ENCODE measurements at regions not wholly inside any gene's neighbourhood (a gene's known extent, or its start where the extent isn't known, plus 50 kb on each side); places are given as distances from the start of the nearest gene placed in this dataset.

DNA sequence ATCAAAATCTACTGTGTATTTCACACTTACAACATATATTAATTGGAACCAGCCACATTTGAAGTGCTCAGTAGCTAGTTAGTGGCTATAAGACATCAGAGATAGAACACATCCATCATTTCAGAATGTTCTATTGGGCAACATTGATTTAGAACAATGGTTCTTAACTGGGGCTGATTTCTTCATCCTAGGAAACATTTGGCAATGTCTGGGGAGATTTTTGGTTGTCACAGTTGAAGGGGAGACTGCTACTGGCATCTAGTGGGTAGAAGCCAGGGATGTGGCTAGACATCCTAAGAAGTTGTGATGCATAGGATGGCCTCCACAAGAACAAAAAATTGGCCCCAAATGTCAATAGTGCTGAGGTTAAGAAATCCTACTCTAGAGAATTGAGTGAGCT is 132.5 kb downstream of the OLIG3 start:
- H3K4me3 ChIP-seq (ENCODE audit: low read length) = no peak overlapping the region
- no peak for DNase-seq (ENCODE audit: low read depth, low spot score)

DNA sequence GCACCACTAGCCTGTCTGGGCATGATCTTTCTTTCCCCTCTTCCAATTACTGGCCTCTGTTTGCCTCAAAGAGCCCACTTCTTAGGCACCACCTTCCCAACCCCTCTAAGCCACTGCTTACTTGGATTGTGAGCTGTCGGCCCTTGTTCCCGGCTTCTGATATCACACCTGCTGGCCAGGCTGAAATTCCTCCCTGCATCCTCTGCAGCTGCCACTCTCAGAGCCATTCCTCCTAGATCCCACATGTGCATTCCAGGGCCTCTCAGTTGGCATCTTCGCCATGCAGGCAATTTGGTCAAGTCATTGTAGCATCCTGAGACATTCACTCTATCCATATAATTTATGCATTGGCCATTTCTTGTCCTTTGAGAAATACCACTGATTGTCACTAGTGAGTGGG is 135.9 kb downstream of the OLIG3 start:
- DNase-seq (ENCODE audit: low read depth, low spot score) = no peak
- no peak overlapping the region for H3K4me3 ChIP-seq (ENCODE audit: low read length)

DNA sequence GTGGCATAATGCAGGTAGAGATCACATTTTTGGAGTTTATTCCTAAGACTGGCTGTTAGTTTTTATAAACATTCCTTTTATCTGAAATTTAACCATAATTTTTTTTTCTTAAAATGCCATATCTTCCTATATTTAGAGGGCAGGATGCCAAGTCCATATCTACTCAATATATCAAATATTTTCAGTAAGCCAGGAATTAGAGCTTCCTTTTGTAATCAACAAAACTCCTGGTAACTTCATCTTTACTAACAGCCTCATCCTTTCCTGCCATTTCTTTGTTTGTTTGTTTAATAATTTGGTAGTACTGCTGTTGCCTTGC is 136.3 kb downstream of the OLIG3 start:
- DNase-seq (ENCODE audit: low read depth, low spot score) = no peak

DNA sequence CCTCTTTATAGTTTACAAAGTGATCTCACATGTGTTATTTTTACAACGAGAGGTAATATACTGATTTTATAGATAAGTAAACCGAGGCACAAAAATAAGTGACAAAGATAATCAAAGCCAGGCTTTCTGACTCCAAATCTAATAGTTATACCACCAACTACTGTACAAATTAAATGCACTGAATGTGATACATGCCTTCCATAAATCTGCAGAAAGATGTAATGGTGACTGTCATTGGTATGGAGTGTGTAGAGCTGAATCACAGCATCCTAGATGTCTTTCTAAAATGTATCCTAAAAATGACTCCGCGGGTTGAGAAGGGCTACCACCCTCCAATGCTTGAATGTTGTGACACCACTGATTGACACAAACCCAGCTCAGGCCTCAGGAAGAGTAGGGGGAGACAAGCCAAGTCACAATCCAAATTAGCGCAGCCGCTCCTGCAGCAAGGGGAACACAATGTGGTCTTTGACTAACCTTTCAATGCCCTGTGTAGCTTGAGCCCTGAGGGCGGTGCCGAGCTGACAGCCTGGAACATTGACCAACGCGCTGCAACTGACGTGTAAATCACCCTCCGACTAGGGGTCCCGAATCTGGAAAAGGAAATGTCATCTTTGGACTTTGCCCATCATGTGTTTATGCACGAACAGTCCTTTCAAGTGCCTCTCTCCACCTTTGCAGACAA is 136.8 kb downstream of the OLIG3 start:
- H3K4me3 ChIP-seq (ENCODE audit: low read length) = no peak overlapping the region
- DNase-seq (ENCODE audit: low read depth, low spot score) = no peak

More for the DNA sequence above, 136.3 kb downstream of the OLIG3 start:
- no peak overlapping the region for H3K4me3 ChIP-seq (ENCODE audit: low read length)

DNA sequence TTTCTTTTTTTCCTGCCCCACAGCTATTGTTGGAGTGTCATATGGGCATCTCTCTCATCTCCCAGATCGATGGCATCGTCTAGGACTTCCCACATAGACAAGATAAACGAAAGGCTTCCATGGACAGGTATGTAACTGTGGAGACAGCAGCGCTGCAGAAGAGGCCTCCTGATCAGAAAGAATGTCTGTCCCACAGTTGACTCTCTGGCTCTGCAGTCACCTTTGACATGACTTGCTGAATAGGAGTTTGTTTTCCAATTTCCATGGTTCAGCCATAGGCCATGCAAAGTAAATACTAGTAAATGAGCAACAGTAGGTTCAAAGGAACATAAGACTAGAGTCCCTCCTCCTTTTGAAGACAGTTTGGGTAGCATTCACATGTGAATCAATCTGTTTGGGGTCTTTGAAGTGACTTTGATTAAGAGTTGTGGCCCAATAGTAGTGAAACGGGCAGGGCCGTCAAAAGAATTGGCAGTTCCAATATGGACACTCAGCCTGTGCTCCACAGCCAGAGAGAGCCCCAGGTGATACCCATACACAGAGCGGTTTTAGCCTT is 134.7 kb upstream of the IFNGR1 start:
- no peak overlapping the region for H3K4me3 ChIP-seq (ENCODE audit: low read length)
- DNase-seq (ENCODE audit: low read depth, low spot score) = no peak

DNA sequence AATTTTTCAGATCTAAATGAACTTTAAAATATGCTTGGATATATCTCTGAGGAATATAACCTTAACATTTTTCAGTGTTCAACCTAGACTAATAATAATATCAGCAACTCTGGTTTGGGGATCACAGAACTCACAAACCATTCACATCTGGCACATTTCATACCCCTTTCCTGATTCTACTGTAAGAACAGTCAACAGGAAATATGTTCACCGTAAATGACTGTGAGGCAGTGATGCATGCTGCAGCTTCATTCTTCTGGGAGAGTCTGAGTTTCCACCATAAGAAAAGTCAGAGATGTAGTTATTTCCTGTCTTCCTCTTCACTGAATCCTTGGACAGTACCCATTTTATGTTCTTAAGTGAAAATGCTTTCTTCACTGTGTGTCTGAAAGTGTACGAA is 134.2 kb upstream of the IFNGR1 start:
- no peak for DNase-seq (ENCODE audit: low read depth, low spot score)
- H3K4me3 ChIP-seq (ENCODE audit: low read length) = no peak overlapping the region

DNA sequence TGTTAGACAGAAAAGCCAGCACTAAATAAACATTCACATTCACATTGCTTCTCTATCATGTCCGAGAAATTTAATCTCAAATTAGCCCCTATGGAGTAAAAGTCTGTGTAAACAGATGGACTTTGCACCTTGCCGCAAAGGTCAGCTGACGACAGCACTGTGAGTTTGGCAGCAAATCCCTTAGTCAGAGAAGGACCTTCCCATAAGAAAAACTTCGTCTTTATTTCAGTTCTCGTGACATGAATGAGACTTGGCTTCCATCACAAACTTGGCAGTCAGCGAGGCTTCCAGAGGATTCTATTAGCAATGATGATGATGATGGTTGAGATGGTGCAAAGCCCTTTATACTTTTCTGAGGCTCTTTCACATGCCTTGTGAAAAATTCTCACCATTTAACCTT is 133.7 kb upstream of the IFNGR1 start:
- H3K4me3 ChIP-seq (ENCODE audit: low read length) = no peak overlapping the region
- DNase-seq (ENCODE audit: low read depth, low spot score) = no peak

DNA sequence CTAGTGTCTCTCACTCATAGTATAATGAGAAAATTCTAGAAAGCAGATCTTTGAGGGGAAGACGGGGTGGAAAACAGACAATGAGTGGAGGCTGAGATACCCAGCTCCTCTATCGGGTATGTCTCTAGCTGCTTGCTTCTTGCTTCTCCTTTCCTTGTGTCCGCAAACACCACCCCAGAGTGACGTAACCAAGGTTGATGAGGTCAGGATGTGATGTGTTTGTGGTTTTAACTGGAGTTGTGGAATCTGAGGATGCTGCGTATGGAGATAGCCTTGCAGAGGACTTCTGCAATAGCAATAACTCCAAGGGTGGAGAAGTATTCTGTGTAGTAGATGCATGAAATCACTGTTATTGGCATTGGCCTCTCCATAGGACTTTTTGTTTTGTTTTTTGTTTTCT is 132.7 kb upstream of the IFNGR1 start:
- DNase-seq (ENCODE audit: low read depth, low spot score) = no peak
- no peak overlapping the region for H3K4me3 ChIP-seq (ENCODE audit: low read length)

DNA sequence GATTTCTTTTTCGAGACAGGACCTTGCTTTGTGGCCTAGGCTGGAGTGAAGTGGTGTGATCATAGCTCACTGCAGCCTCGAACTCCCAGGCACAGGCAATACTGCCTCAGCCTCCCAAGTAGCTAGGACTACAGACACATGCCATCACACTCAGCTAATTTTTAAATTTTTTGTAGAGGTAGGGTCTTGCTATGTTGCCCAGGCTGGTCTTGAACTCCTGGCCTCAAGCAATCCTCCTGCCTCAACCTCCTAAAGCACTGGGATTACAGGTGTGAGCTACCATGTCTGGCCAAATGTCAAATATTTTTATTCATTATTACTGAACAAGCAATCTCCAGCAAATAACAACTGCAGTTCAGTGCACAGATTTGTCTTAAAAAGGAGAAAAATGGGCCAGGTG is 131.7 kb upstream of the IFNGR1 start:
- H3K4me3 ChIP-seq (ENCODE audit: low read length) = no peak overlapping the region
- DNase-seq (ENCODE audit: low read depth, low spot score) = no peak

DNA sequence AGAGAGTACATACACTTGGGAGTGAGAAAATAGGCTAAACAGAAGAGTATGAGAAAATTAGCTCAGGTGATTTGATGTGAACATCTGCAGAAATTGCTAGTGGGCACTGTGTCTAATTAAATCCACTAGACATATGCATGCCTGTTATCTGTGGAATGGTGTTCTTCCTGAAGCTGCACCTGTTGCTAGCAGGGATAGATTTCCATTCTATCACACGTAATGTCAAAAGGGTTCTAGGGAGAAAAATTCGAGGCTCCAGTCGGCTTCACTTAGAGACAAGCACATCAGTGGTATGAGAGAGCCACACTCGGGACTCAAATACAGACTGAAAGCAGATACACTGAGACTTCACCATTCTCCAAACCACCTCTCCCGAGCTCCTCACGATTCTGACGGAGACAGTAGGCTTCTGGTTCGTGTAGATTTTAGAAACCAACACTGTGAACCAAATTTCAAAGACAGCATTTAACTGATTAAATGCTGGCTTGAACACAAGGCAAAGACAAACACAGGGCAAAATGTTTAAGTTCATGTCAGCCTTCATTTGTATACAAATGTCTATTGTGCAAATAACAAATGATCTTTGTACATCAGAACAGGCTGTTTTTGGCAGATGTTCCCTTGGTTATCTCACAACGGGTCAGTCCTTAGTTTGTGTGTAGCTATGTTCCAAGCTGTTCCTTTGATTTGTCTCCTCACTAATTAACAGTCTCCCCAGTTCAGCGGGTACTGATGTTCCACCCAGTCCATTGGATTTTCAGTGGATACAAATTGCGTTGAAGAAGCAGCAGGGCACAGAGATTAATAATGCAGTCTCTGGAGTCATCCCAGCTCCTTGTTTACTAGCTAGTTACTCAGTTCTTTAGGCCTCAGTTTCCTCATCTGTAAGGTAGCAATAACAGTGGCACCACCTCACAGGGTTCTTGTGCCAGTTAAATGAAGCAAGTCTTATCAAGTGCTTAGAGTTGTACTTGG is 131.0 kb upstream of the IFNGR1 start:
- no peak overlapping the region for H3K4me3 ChIP-seq (ENCODE audit: low read length)
- DNase-seq (ENCODE audit: low read depth, low spot score) = no peak

DNA sequence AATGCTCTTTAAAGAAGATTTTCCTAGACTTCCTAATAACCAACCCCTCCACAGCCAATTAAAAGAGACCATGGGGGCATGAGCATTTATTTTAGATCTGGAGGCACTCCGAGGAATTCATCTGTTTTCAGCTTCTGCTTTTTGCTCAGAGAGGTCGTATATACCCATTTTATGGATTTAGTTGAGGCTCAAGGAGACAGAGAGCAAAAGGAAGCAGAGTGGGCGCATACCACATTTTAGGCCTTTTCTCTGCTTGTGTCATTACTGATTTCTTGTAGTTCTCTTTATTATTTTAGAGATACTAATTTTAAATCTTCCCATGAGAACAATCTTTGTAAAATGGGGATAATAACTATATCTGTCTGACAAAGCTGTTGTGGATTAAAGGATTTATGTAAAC is 129.6 kb upstream of the IFNGR1 start:
- no peak overlapping the region for H3K4me3 ChIP-seq (ENCODE audit: low read length)

DNA sequence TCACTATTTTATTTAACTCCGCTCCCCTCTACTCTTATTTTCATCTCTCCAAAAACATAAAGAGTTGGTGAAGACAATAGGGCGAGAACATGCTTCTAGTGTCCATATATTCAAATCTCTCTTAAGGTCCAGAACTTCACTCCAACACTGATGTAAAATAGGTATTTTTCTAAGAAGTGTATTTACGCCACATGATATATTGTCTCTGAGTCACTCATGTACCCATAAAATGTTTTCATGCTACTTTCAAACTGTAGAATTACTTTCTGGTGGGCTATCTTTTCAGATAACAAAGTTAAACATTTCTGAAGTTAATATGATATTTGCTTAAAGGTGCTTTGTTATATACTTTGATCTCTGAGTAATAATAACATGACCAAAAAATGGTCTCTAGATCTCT is 124.1 kb upstream of the IFNGR1 start:
- no peak overlapping the region for H3K4me3 ChIP-seq (ENCODE audit: low read length)
- no peak for DNase-seq (ENCODE audit: low read depth, low spot score)

More for the DNA sequence above, 129.6 kb upstream of the IFNGR1 start:
- no peak for DNase-seq (ENCODE audit: low read depth, low spot score)

DNA sequence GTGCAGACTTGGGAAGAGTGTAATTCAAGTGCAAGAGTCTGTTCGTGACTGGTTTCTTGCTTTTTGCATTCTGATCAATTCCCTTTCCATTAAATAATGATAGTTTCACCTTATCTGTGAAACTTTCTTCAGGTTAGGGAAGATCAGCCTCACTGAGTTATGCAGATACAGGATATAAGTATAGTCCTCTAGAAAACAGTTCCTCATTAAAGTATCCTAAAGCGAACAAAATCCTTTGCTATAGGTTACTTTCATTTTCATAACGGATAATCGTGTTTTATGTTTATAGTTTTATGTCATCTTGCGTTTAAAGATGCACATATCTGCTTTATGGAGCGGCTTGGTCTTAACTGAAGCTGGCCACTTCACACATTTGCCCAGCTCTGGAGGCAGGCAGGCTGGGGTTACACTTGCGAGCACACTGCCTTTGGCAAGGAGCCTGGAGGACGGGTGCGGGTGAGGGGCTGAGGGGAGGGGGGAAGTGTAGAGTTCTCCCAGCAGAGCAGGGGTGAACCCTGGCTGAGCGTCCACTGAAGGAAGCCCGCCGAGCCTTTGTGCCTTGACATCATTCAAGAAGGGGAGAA is 123.5 kb upstream of the IFNGR1 start:
- DNase-seq (ENCODE audit: low read depth, low spot score) = no peak
- peak overlapping the region; percentile 11; the same call in 1 of the 2 replicates for H3K4me3 ChIP-seq (ENCODE audit: low read length)

DNA sequence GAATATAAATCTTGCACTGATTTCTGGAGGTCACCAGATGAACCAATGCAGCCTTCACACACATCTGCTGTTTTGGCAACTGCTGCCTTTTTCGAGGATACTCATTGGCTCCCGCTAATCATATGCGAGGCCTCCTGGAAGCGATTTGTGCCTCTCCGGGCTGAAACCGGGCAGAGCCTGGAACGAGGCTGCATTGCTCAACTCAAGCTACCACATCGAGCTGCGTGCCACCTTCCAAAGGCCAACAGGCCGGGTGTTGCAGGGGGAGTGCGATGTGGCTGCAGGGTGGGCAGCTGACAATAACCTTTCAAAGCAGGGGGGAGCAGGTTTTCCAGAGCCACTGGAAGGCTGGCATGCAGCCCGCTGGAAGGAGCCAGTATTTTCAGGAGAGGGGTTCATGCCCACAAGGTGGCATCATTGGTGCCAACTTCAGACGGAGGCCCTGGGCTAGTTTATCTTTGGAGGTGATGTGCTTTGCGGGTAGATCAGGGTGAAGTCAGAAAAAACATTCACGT is 122.6 kb upstream of the IFNGR1 start:
- H3K4me3 ChIP-seq (ENCODE audit: low read length) = no peak overlapping the region
- no peak for DNase-seq (ENCODE audit: low read depth, low spot score)

DNA sequence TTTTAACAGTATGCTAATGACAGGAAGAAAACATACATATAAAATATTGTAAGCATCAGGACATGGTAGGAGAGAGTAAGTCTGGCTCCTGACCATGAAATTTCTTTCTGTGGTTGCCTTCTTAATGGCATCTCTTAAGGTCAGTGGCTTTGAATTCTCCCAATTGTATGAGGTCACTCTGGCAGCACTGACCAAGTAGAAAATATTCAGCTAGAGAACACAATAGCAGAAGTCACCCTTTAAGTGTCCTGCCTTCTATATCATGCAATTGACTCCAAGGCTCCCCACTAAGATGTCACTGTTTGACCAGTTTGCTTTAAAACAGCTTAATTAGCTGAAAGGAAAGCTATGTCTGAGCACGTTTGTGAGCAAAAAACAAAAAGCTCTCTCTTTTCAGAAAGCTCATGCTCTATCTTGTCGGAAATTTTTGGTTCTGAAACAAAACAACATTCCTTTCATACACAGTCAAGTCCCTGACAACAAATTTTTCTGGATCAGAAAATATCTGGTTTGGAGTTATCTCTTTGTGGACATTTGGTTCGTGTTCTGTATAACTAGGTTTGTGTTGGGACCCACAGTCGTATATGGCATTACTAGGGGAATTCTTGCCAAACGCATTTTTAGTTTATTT is 120.9 kb upstream of the IFNGR1 start:
- no peak overlapping the region for H3K4me3 ChIP-seq (ENCODE audit: low read length)
- no peak for DNase-seq (ENCODE audit: low read depth, low spot score)

DNA sequence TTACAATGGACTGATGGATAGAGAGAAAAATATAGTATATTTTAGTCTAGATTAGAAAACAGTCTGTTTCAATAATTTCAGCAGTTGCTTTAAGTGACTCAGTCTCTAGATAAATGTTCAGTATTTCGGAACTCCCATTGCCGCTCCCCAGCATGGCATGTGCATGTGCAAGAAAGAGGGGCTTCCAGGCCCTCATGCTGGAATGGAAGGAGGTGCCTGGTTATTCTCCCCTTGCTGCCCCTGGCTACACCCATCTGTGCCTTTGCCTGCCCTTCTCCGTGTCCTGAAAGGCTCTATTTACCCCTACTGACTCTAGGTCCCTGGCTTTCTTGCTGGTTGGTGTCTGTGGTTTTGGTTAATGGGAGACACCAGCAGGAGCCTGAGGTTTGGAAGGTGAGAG is 115.7 kb upstream of the IFNGR1 start:
- no peak for DNase-seq (ENCODE audit: low read depth, low spot score)
- no peak overlapping the region for H3K4me3 ChIP-seq (ENCODE audit: low read length)

DNA sequence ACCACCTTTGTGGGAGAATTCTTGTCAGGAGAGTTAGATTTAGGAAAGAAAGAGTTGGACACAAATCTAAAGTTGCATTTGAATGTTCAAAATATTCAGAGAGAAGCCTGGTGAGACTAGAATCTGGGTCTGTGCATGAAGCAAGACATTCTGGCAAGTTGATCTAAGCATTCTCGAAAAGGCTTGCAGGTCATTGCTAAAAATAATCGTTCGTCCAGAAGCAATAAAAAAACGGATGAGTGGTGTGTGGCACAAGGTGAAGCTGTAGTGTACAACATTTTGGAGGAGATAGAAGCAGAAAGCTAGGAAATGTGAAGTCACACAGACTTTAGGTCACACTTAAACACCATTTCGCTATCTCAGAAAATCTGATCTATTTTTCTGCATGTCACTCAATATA is 114.9 kb upstream of the IFNGR1 start:
- DNase-seq (ENCODE audit: low read depth, low spot score) = no peak
- no peak overlapping the region for H3K4me3 ChIP-seq (ENCODE audit: low read length)

DNA sequence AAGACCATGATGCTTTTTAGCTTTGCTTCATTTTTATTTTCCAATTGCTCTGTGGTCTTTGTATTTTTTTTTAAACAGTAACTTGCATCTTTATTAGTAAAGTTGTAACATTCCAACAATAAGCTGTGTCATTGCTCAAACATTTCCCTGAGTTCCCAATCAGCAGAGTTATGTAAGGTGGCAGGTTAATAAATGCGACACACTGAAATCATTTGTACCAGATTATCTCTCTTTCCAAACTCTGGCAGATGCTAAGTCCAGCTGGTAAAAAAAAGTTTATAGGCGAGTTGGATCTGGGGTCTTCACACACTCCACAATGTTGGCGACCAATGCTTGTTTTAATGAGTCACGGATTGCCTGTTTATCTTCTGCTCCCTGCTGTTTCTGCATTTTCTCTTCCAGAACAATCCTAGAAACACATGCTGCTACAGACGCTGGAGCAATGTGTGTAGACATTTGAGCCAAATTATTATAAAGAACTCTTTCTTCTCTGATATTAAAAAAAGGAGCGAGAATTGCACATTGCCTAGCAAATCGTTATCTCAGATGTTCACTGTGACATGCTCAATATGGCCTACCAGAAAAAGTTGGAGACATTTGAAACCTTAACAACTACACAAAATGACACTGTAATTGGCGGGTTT is 113.6 kb upstream of the IFNGR1 start:
- no peak for DNase-seq (ENCODE audit: low read depth, low spot score)
- no peak overlapping the region for H3K4me3 ChIP-seq (ENCODE audit: low read length)

DNA sequence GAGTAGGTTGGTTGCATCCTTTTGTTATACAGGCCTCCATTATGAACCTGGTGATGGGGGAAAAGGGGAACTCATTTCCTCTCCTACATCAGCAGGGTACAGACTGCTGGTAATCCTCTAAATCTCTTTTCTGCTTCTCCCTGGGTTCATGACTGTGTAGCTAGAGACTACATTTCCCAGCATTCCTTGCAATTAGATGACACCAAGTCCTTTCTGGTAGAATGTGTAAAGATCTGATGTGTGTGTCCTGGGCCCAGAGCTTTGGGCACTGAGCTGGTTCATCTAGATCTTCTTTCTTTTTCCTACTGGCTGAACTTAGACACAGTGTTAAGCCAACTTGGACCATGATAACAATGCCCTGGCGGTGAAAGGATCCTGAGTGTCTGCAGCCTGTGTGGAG is 104.7 kb upstream of the IFNGR1 start:
- DNase-seq (ENCODE audit: low read depth, low spot score) = no peak
- no peak overlapping the region for H3K4me3 ChIP-seq (ENCODE audit: low read length)
